Suprapubic skin (tissue), 4 donors: ENCODE measurements at regions not wholly inside any gene's neighbourhood (a gene's known extent, or its start where the extent isn't known, plus 50 kb on each side); places are given as distances from the start of the nearest gene placed in this dataset.
"Not testable (repeated sequence)": the region's sequence is repeated elsewhere in the genome, so short reads cannot be mapped to it uniquely, and the experiment has no call there.

Experiments
- DNase-seq, 2 donors: peaks; one replicate each; pipeline ENCODE4 v3.0.0-alpha.2; 2019; ENCODE audit warnings: low spot score in 2 of 2
- H3K27ac ChIP-seq: fragments of 200-600 bp; sonication (generic); one replicate; pipeline ENCODE4 v1.5.1; 2019
- H3K27me3 ChIP-seq: fragments of 200-600 bp; sonication (generic); one replicate; pipeline ENCODE4 v1.5.1; 2019
- H3K36me3 ChIP-seq: fragments of 200-600 bp; sonication (generic); one replicate; pipeline ENCODE4 v1.5.1; 2019
- H3K4me1 ChIP-seq: fragments of 200-600 bp; sonication (generic); one replicate; pipeline ENCODE4 v1.5.1; 2019
- H3K4me3 ChIP-seq: fragments of 200-600 bp; sonication (generic); one replicate; pipeline ENCODE4 v1.5.1; 2019; ENCODE audit warnings: mild to moderate bottlenecking
- H3K9me3 ChIP-seq: fragments of 200-600 bp; sonication (generic); one replicate; pipeline ENCODE4 v1.5.1; 2019
- EP300 ChIP-seq: sonication (generic); formaldehyde crosslinking; IDR thresholded peaks from one replicate; pipeline ENCODE4 v1.6.1; 2017; ENCODE audit warnings: antibody characterized with exemption
- POLR2A ChIP-seq, 2 donors: fragments of 450-650 bp; IDR thresholded peaks; one replicate each; pipeline ENCODE4 v1.6.1; 2017; ENCODE audit warnings: antibody characterized with exemption in 2 of 2, mild to moderate bottlenecking in 2 of 2, moderate library complexity in 2 of 2
- POLR2AphosphoS5 ChIP-seq, 3 donors: sonication (generic); formaldehyde crosslinking; IDR thresholded peaks; one replicate each; pipeline ENCODE4 v1.6.1; 2017; ENCODE audit warnings: antibody characterized with exemption in 3 of 3
- WGBS: methylation state at CpG from one replicate; pipeline ENCODE4 v1.1.5; 2018; 5-methylcytosine and 5-hydroxymethylcytosine counted together
- TF ChIP-seq, protein P1 (sequence below), 2 donors: fragments of 200-600 bp in 1 of 2; fragments of 450-650 bp in 1 of 2; sonication (generic) in 1 of 2; IDR thresholded peaks; one replicate each; pipeline ENCODE4 v1.5.1; 2016 to 2019; ENCODE audit warnings: antibody characterized with exemption in 2 of 2, mild to moderate bottlenecking in 1 of 2, moderate library complexity in 1 of 2

DNA sequence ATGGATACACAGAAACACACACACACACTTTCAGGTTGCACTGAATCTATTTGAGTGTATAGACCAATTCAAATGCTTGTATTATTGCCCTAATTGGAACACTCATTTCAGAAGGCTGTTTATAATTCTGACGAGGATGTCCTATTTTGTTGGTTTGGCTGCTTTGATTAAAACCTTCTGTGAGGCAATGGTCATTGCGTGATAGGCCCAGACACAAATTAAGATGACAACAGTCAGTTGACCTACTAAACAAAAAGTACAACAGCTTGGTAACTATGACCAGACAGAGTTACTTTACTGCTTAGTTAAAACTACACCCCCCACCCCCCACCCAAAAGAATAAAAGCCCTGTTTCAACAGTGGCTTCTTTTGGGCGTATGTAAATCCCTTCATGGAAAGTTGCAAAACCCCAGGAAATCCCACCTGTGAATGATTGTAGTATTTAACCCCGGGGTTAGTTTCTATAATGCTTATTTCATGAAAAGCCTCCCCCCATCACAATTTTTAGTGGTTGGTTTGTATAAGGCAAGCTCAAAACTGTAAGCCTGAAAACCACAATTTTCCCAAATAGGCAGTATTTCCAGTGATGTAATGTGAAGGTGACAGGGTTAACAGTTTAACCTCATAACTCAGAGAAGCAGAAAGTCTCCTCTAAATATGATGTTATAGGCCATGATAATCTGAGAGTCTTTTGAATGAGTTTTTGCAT lies 340.8 kb downstream of the FGF10 start:
- no peaks in the 10 kb centered on the region for H3K9me3 ChIP-seq
- H3K27ac ChIP-seq = peak overlapping the region; percentile 1
- no peak overlapping the region for H3K4me3 ChIP-seq
- DNase-seq = no peak
- no peaks in the 10 kb centered on the region for H3K4me1 ChIP-seq
- no peaks in the 10 kb centered on the region for H3K36me3 ChIP-seq
- no peaks in the 10 kb centered on the region for H3K27me3 ChIP-seq
- WGBS = 44% methylated on average over 4 of the region's 4 CpGs
- TF ChIP-seq, protein P1, sequence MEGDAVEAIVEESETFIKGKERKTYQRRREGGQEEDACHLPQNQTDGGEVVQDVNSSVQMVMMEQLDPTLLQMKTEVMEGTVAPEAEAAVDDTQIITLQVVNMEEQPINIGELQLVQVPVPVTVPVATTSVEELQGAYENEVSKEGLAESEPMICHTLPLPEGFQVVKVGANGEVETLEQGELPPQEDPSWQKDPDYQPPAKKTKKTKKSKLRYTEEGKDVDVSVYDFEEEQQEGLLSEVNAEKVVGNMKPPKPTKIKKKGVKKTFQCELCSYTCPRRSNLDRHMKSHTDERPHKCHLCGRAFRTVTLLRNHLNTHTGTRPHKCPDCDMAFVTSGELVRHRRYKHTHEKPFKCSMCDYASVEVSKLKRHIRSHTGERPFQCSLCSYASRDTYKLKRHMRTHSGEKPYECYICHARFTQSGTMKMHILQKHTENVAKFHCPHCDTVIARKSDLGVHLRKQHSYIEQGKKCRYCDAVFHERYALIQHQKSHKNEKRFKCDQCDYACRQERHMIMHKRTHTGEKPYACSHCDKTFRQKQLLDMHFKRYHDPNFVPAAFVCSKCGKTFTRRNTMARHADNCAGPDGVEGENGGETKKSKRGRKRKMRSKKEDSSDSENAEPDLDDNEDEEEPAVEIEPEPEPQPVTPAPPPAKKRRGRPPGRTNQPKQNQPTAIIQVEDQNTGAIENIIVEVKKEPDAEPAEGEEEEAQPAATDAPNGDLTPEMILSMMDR (IDR thresholded peaks at IDR 0.05) = no peak
- TF ChIP-seq POLR2A (IDR thresholded peaks at IDR 0.05) = no peak
- TF ChIP-seq POLR2AphosphoS5 (IDR thresholded peaks at IDR 0.05) = no peak
- TF ChIP-seq EP300 = no peak

GRCh38 chr5:44046619-44047364 lies 342.4 kb downstream of the FGF10 start:
- H3K36me3 ChIP-seq = no peaks in the 10 kb centered on the region
- 53% methylated on average over 5 of the region's 6 CpGs for WGBS
- no peaks in the 10 kb centered on the region for H3K27me3 ChIP-seq
- TF ChIP-seq POLR2AphosphoS5 (IDR thresholded peaks at IDR 0.05) (no peak), POLR2A (IDR thresholded peaks at IDR 0.05) (no peak), EP300 (no peak)
- TF ChIP-seq, protein P1 (IDR thresholded peaks at IDR 0.05) = no peak
- H3K4me3 ChIP-seq = no peak overlapping the region
- peak in 1 of 2 donors; percentile 71 for DNase-seq
- H3K27ac ChIP-seq = no peak overlapping the region
- no peaks in the 10 kb centered on the region for H3K9me3 ChIP-seq
- no peaks in the 10 kb centered on the region for H3K4me1 ChIP-seq

DNA sequence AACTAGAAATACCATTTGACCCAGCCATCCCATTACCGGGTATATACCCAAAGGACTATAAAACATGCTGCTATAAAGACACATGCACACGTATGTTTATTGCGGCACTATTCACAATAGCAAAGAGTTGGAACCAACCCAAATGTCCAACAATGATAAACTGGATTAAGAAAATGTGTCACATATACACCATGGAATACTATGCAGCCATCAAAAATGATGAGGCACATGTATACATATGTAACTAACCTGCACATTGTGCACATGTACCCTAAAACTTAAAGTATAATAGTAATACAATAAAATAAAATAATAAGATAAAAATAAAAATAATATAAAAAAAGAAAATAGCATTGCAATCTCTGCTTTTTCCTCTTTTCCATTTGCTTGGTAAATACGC lies 344.7 kb downstream of the FGF10 start:
- WGBS = over 99% methylated on average over 4 of the region's 4 CpGs
- not testable (repeated sequence) for H3K9me3 ChIP-seq, H3K4me3 ChIP-seq, H3K27me3 ChIP-seq, H3K27ac ChIP-seq, H3K4me1 ChIP-seq, DNase-seq, H3K36me3 ChIP-seq

- Histone ChIP-seq H3K27ac (no peak overlapping the region), H3K4me1 (no peaks in the 10 kb centered on the region), H3K9me3 (no peaks in the 10 kb centered on the region), H3K36me3 (no peaks in the 10 kb centered on the region), H3K4me3 (no peak overlapping the region), H3K27me3 (no peaks in the 10 kb centered on the region)
- DNase-seq = no peak
- WGBS = 68% methylated on average over 1 of the region's 1 CpG
- TF ChIP-seq, protein P1 (IDR thresholded peaks at IDR 0.05) = no peak
- no peak for TF ChIP-seq POLR2A (IDR thresholded peaks at IDR 0.05)
- no peak for TF ChIP-seq EP300
- TF ChIP-seq POLR2AphosphoS5 (IDR thresholded peaks at IDR 0.05) = no peak
These were observed 361.0 kb downstream of the FGF10 start for GRCh38 chr5:44028226-44028625.

- no peak for DNase-seq
These were observed 366.6 kb downstream of the FGF10 start for GRCh38 chr5:44022622-44023021.

More at GRCh38 chr5:44022622-44023021, 366.6 kb downstream of the FGF10 start:
- TF ChIP-seq POLR2AphosphoS5 (IDR thresholded peaks at IDR 0.05) (no peak), EP300 (no peak), POLR2A (IDR thresholded peaks at IDR 0.05) (no peak)
- TF ChIP-seq, protein P1 (IDR thresholded peaks at IDR 0.05) = no peak
- Histone ChIP-seq H3K4me1 (no peaks in the 10 kb centered on the region), H3K36me3 (no peaks in the 10 kb centered on the region), H3K9me3 (no peaks in the 10 kb centered on the region), H3K27ac (no peak overlapping the region), H3K27me3 (no peaks in the 10 kb centered on the region), H3K4me3 (no peak overlapping the region)
